PC-9 (cell line): ENCODE measurements at regions not wholly inside any gene's neighbourhood (a gene's known extent, or its start where the extent isn't known, plus 50 kb on each side); places are given as distances from the start of the nearest gene placed in this dataset.

Experiments
- BruUV-seq: library from RNA; stranded (reverse); fragments of 400-500 nt; replicated peaks from 2 replicates; lab custom pipeline; 2021; lab: Mats Ljungman, UMichigan
- CTCF ChIA-PET: fragments of 300-600 bp; sonication (Branson Sonifier 250); formaldehyde crosslinking; loops from one replicate; lab custom pipeline; 2022; ENCODE audit warnings: antibody characterized with exemption; lab: Charles Lee
- POLR2A ChIA-PET: fragments of 300-600 bp; sonication (Branson Sonifier 250); formaldehyde crosslinking; loops from one replicate; lab custom pipeline; 2022; ENCODE audit warnings: antibody characterized with exemption; ENCODE audit not compliant: unreplicated experiment; lab: Charles Lee
- DNase-seq, 2 experiments: peaks; one replicate each; pipeline versions ENCODE4 v3.0.0 to v3.0.0-alpha.2; 2015 to 2022; ENCODE audit warnings: mixed read lengths in 1 of 2
- H2AFZ ChIP-seq: fragments of 200-600 bp; sonication (generic); 2 replicates; pipeline ENCODE4 v1.8.1; 2017; ENCODE audit warnings: antibody characterized with exemption
- H3F3A ChIP-seq: fragments of 200-600 bp; sonication (generic); 2 replicates; pipeline ENCODE4 v1.8.1; 2017; ENCODE audit warnings: antibody characterized with exemption, mild to moderate bottlenecking, low read depth; ENCODE audit not compliant: insufficient read depth
- H3K27ac ChIP-seq: fragments of 200-600 bp; sonication (generic); 2 replicates; pipeline ENCODE4 v1.6.1; 2016; ENCODE audit warnings: mixed run types
- H3K27me3 ChIP-seq: fragments of 200-600 bp; sonication (generic); 2 replicates; pipeline ENCODE4 v1.6.1; 2016; ENCODE audit warnings: low read depth, mixed run types; ENCODE audit not compliant: insufficient read depth
- H3K36me3 ChIP-seq: fragments of 200-600 bp; sonication (generic); 2 replicates; pipeline ENCODE4 v1.6.1; 2016; ENCODE audit warnings: low read depth, mixed run types
- H3K4me1 ChIP-seq: fragments of 200-600 bp; sonication (generic); replicated peaks from 2 replicates; pipeline ENCODE4 v1.6.1; 2016; ENCODE audit warnings: mixed run types; ENCODE audit not compliant: insufficient read depth
- H3K4me2 ChIP-seq: fragments of 200-600 bp; sonication (generic); 2 replicates; pipeline ENCODE4 v1.6.1; 2017; ENCODE audit warnings: mixed run types
- H3K4me3 ChIP-seq: fragments of 200-600 bp; sonication (generic); 2 replicates; pipeline ENCODE4 v1.6.1; 2016; ENCODE audit warnings: mixed run types
- H3K79me2 ChIP-seq: fragments of 200-600 bp; sonication (generic); 2 replicates; pipeline ENCODE4 v1.6.1; 2017; ENCODE audit warnings: low read depth, mixed run types
- H3K9me2 ChIP-seq: fragments of 200-600 bp; sonication (generic); 2 replicates; pipeline ENCODE4 v1.8.1; 2017; ENCODE audit warnings: mild to moderate bottlenecking; ENCODE audit not compliant: insufficient read depth
- H3K9me3 ChIP-seq: fragments of 200-600 bp; sonication (generic); 2 replicates; pipeline ENCODE4 v1.8.1; 2016; ENCODE audit warnings: low read depth; ENCODE audit not compliant: insufficient read depth
- H4K20me1 ChIP-seq: fragments of 200-600 bp; sonication (generic); 2 replicates; pipeline ENCODE4 v1.8.1; 2017; ENCODE audit not compliant: insufficient read depth
- CTCF ChIP-seq: fragments of 200-600 bp; sonication (generic); conservative IDR thresholded peaks from 2 replicates; pipeline ENCODE4 v1.6.1; 2017; ENCODE audit warnings: mixed run types, antibody characterized with exemption, mild to moderate bottlenecking, moderate library complexity
- EZH2 ChIP-seq: fragments of 200-600 bp; sonication (generic); IDR thresholded peaks from 2 replicates; pipeline ENCODE4 v1.8.0; 2017; ENCODE audit warnings: antibody characterized with exemption, low read depth
- intact Hi-C: fragments of 100-400 bp; cut with micrococcal nuclease; formaldehyde crosslinking; loops from one replicate; pipeline ENCODE4 v1.10.0; 2022; ENCODE audit not compliant: unreplicated experiment

GRCh38 chr1:39085174-39085573 is 59.0 kb downstream of the NDUFS5 start:
- H2AFZ ChIP-seq, result no peak overlapping the region
- no peaks in the 10 kb centered on the region for H3K9me2 ChIP-seq
- no peaks in the 10 kb centered on the region for H3K36me3 ChIP-seq
- H3F3A ChIP-seq, result no peaks in the 10 kb centered on the region
- TF ChIP-seq CTCF, result no peak
- TF ChIP-seq EZH2, result no peak
- no peak overlapping the region for H3K4me2 ChIP-seq
- H3K79me2 ChIP-seq, result no peaks in the 10 kb centered on the region
- intact Hi-C loops, result no loop called here
- peaks cover 37% of the 10 kb centered on the region for H3K27me3 ChIP-seq
- BruUV-seq, result no TSS peak
- ChIA-PET POLR2A (no interaction called here), CTCF (interaction anchor here (0.6 kb wide), 1 partner anchor 84 kb away, joined by 3 read pairs; no protein-coding TSS in a partner anchor)
- H3K4me1 ChIP-seq, result no peaks in the 10 kb centered on the region
- H3K27ac ChIP-seq, result no peak overlapping the region
- DNase-seq, result no peak
- no peak overlapping the region for H3K4me3 ChIP-seq
- H4K20me1 ChIP-seq, result no peaks in the 10 kb centered on the region
- no peaks in the 10 kb centered on the region for H3K9me3 ChIP-seq

GRCh38 chr1:39086386-39086785 is 60.2 kb downstream of the NDUFS5 start:
- no peaks in the 10 kb centered on the region for H3K9me3 ChIP-seq
- H2AFZ ChIP-seq, result no peak overlapping the region
- POLR2A ChIA-PET, result no interaction called here
- intact Hi-C loops, result no loop called here
- no peaks in the 10 kb centered on the region for H3K36me3 ChIP-seq
- no peak for DNase-seq
- CTCF ChIA-PET, result no interaction called here
- no peaks in the 10 kb centered on the region for H3F3A ChIP-seq
- H4K20me1 ChIP-seq, result no peaks in the 10 kb centered on the region
- no peak overlapping the region for H3K27ac ChIP-seq
- BruUV-seq, result no TSS peak
- H3K79me2 ChIP-seq, result no peaks in the 10 kb centered on the region
- no peak overlapping the region for H3K4me3 ChIP-seq
- H3K4me1 ChIP-seq, result no peaks in the 10 kb centered on the region
- TF ChIP-seq CTCF, result no peak
- no peak for TF ChIP-seq EZH2
- no peaks in the 10 kb centered on the region for H3K9me2 ChIP-seq
- peaks cover 29% of the 10 kb centered on the region for H3K27me3 ChIP-seq
- H3K4me2 ChIP-seq, result no peak overlapping the region

- POLR2A ChIA-PET, result no interaction called here
- CTCF ChIA-PET, result no interaction called here
- Histone ChIP-seq H3K27me3 (peaks cover 25% of the 10 kb centered on the region), H3K79me2 (no peaks in the 10 kb centered on the region), H3K36me3 (no peaks in the 10 kb centered on the region), H4K20me1 (no peaks in the 10 kb centered on the region), H3K9me2 (no peaks in the 10 kb centered on the region), H3K9me3 (no peaks in the 10 kb centered on the region), H3K4me3 (no peak overlapping the region), H3K4me2 (no peak overlapping the region), H2AFZ (no peak overlapping the region), H3K27ac (no peak overlapping the region), H3F3A (no peaks in the 10 kb centered on the region), H3K4me1 (no peaks in the 10 kb centered on the region)
- BruUV-seq, result no TSS peak
- intact Hi-C loops, result no loop called here
- no peak for TF ChIP-seq CTCF
- no peak for TF ChIP-seq EZH2
- no peak for DNase-seq
These were observed 60.8 kb downstream of the NDUFS5 start for GRCh38 chr1:39086865-39087409.
